HL-60 (cell line): ENCODE measurements at regions not wholly inside any gene's neighbourhood (a gene's known extent, or its start where the extent isn't known, plus 50 kb on each side); places are given as distances from the start of the nearest gene placed in this dataset.

Experiments
- CTCF ChIP-seq: IDR thresholded peaks from one replicate; pipeline ENCODE4 v1.5.1; 2011; ENCODE audit warnings: low read length, control low read depth, inconsistent platforms; ENCODE audit not compliant: insufficient read depth
- GABPA ChIP-seq: IDR thresholded peaks from 2 replicates; pipeline ENCODE4 v1.6.1; 2012; ENCODE audit warnings: low read depth
- POLR2AphosphoS5 ChIP-seq: IDR thresholded peaks from 2 replicates; pipeline ENCODE4 v1.6.1; 2012; ENCODE audit warnings: low read depth
- REST ChIP-seq: IDR thresholded peaks from 2 replicates; pipeline ENCODE4 v1.6.1; 2012; ENCODE audit warnings: low read depth; ENCODE audit not compliant: insufficient replicate concordance

GRCh38 chr15:35966781-35967180, 420.8 kb upstream of the DPH6 start:
- TF ChIP-seq CTCF: no peak
- TF ChIP-seq POLR2AphosphoS5: no peak
- no peak for TF ChIP-seq REST
- TF ChIP-seq GABPA: no peak
